NCI-H748 (cell line): ENCODE measurements at regions not wholly inside any gene's neighbourhood (a gene's known extent, or its start where the extent isn't known, plus 50 kb on each side); places are given as distances from the start of the nearest gene placed in this dataset.
"Not testable (repeated sequence)": the region's sequence is repeated elsewhere in the genome, so short reads cannot be mapped to it uniquely, and the experiment has no call there.

Experiments used
- DNase-seq: peaks from one replicate; lab custom pipeline; 2025; ENCODE audit not compliant: unreplicated experiment; lab: John Stamatoyannopoulos, UW

DNA sequence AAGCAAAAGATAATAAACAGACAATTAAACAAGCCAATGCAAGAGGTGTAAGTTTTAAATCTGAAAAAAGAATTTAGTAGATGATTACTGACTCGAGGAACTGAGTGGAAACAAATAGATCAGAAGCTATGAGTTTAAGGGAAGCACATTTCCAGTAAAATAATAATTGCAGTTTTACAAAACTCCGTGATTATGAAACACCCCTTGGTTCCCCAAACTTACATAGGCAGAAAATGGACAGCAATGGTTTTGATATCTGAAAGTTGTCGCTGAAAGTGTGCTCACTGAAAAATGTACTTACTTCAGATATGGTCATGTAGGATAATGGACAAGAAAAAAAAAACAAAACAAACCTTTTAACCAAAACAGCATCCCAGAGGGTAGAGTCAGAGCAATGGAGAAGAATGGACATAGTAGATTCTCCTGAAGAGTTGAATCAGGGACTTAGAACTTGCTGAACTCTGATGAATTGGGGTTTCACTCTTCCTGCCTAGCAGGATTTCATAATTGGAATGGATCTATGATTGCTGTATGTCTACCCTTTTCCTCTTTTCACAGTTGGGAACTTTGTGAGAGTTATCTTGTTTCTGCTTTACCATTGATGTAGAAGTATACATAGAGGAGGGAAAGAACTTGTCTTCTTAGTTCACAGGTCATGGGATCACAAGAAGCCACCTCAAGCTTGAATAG is 305.6 kb upstream of the ZEB2 start:
- DNase-seq, result no peak

DNA sequence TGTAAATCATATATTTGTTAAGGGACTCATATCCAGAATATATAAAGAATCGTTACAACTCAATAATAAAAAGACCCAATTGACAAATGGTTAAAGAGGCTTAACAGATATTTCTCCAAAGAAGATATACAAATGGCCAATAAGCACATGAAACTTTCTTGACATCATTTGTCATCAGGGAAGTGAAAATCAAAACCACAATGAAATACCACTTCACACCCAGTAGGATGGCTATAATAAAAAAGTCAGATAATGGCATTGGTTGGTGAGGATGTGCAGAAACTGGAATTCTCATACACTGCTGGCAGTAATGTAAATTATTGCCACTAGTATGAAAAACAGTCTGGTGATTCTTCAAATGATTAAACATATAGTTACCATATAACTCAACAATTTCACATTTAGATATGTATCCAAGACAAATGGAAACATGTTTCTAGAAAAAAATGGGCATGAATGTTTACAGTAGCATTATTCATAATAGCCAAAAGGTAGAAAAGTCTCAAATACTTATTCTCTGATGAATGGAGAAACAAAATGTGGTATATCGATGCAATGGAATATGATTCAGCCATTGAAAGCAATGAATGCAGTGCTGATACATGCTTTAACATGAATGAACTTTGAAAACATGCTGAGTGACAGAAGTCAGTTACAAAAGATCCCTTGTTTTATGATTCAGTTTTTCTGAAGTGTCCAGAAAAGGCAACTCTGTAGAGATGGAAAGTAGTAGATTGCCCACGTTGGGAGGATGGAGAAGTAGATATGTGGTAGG is 304.6 kb upstream of the ZEB2 start:
- DNase-seq, result no peak

DNA sequence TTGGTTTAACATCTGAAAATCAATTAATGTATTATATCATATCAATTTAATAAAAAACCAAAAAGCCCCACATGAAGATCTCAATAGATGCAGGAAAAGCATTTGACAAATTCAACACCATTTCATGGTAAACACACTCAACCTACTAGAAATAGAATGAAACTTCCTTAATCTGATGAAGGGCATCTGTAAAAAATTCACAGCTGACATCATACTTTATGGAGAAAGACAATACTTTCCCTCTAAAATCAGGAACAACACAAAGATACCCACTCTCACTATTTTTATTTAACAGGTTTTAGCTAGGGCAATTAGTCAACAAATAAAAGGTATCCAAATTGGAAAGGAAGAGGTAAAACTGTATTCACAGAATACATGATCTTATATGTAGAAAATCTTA is 303.0 kb upstream of the ZEB2 start:
- DNase-seq, result no peak

DNA sequence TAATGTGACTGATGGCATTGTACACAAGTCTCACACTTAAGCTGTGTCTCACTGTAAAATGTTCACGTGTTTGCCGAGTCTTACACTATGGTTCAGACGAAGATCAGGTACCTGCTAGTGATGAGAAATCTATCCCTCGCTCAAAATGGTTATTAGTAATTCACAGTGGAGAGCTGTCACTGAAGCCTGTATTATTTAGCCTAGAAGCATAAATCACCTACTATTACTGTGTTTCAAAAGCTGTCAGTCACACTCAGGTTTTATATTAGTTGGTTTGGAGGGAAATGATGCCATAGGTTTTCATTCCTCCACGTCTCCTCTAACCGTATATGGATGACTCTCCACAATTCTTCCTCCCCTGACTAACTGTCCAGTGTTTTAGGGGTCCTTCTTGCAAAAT is 292.4 kb upstream of the ZEB2 start:
- DNase-seq, result no peak

DNA sequence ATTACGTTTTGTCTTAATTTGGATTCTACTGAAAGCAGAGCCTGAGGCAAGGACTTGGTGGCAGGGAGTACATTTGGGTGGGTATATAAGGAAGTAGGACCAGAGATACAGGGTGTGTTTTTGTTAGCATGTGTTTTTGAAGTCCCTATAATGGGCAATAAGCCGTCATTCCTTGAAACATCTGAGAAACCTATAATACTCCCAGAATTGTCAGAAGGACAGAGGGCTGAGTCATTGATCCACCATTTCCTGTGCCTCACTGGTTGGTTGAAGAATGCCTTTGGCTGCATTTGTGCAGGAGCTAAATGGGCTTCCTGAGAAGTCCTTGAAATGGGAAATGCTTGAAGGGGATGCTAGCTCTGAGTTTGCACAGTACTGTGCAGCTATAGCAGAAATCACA is 281.8 kb upstream of the ZEB2 start:
- DNase-seq, result no peak

DNA sequence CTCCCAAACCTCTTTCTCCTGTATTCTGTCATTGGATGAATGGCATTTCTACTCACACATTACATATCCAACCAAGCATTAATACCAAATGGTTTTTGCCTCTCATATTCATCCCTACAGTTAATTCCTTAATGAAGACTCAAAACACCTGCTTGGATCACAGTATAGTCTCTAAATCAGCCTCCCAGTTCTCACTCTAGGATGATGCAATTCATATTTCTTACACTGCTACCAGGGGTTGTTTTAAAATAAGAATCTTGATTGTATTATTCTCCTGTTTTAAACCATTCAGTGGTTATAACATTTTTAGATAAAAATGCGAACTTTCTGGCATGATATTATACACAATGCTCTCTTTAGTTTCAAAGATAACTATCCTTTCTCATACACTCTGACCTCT is 281.4 kb upstream of the ZEB2 start:
- DNase-seq, result no peak

DNA sequence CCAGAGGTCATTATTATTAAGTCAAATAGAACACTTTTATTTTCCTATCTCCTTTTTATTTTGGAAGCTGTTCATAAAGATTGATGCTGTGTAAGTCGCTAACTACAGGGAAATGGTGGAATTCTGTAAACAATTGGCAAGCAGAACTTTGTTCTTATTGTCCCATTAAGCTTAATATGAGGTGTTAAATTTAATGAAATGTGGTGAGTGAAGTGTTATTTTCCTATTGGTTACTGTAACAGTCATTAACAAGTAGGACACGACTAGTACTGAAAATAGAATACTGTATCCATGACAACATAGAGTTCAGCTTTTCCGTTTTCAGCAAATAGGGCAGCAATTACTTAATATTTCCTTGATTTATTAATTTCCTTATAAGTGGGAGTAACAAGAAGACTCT is 279.1 kb upstream of the ZEB2 start:
- no peak for DNase-seq

DNA sequence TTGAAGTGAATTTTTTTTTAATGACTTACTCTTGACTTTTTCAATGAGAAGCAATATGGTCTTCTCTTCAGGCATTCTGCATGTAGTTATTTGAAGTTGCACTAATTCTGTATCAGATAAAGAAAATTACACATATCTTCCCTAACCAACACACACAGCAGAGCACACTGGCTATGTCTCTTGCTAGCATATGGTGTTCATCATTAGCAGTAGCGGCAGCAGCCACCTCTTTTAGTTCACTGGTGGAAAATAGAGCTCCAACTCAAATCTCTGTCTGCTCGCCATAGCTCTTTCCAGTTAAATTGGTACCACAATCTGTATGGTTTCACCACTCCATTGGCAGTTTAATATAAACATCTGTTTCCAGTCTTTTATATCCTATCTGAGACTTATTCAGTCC is 278.1 kb upstream of the ZEB2 start:
- DNase-seq, result no peak

DNA sequence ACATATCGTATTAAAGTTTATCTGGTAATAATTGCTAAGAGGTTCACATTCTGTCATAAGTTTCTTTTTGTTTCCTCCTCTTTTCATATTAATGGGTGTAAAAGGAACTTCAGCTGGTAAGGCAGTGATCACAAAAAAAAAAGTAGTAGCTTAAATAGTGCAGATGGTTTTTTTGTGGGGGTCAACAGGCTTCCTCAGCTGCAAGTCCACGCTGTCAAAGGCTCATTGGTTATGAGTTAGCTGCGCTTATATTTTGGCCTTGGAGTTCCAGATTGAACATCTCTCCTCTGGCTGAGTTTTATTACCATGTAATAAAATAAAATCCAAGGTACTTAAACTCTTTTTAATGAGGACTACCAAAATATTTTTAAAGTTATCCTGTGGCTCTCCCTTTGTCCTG is 277.0 kb upstream of the ZEB2 start:
- no peak for DNase-seq

DNA sequence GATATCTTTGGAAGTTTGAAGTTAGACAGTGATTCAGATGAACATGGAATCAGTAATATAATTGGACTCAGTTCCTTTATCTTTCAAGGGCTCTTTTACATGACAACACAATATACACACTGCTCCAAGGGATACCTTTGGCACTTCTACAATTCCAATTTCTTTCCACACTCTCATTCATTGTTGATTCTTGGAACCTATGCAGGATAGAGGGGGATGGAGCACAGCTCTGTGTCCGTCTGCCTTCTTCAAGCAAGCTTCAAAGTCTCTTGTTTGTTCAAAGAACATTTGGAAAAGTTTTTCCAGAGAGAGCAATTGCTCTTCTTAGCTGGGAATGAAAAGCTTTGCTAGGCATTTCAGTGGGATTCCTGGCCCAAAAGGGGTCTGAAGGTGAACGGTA is 276.2 kb upstream of the ZEB2 start:
- DNase-seq, result no peak

DNA sequence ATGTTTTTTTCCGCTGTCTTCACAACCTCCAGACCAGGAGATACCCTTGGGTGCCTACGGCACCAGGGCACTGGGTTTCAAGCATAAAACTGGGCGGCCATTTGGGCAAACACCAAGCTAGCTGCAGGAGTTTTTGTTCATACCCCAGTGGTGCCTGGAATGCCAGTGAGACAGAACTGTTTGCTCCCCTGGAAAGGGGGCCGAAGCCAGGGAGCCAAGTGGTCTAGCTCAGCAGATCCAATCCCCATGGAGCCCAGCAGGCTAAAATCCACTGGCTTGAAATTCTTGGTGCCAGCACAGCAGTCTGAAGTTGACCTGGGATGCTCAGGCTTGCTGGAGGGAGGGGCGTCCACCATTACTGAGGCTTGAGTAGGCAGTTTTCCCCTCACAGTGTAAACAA is 265.3 kb upstream of the ZEB2 start:
- DNase-seq, result no peak

DNA sequence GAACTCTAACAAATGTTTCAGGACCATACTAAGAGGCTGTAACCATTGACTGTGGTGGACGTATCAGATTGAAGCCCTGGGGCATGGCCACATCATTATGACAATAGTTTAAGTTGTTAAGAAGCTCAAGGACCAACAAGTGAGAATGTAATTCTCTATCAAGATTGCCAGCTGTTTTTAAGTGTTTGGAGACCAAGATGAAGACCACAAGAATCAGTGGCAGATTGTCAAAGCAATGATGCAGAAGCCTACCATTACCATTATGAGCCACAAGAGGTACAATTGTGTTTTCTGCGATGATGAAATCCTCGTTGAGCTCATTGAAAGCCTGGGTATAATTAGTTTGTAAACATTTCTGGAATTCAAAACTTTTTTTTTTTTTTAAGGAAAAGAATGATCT is 261.1 kb upstream of the ZEB2 start:
- peak; percentile 0 for DNase-seq

DNA sequence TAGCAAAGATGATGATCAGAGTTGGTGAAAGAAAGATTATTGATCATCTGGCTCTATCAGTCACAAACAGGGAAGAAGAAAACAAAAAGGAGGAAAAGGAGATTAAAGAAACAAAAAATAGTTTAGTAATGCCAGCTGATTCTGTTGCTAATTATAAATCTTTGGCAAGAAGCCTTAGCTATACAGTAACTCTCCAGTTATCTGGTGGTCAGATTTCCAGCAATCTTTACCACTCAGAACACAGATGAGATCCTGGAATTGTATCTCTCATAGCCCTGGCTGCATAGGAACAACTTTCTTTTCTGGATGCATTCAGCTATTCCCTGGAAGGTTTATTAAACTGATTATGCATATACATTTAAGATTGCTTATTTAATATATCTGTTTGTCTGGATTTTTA is 256.8 kb upstream of the ZEB2 start:
- DNase-seq, result no peak

DNA sequence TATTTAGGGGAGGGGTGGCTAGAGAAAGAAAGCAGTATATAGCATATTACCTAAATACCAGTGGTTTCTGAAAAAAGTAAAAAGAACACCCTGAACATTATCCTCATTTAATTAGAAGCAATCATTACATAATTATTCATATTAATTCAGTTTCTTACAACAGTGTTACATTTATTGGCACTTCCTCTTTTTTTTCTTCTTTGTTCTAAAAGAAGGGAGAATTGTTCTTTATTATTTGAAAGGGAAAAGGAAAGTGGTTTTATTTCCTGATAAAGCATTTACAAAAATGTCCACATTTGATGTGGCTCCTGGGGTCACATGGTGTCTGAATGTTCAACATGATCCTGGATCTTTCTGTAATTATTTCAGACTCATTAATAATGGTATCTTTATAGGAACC is 254.9 kb upstream of the ZEB2 start:
- no peak for DNase-seq

DNA sequence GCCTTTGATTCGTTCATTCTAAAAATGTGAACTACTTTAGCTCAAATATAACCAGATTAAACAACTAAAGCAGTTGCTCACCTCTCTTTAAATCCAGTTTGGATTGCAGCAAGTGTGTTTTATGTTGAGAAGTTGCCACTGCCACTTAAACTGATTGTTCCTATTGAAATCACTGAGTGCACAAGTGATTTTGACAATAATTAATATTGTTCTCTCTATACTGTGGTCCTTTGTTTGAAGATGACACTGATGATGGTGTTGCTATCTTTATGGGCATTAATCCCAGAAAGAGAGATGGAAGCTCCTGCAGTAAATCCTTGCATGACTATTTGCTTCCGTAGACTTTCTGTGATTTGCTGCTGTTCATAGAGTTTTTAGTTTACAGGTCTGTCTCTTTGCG is 251.4 kb upstream of the ZEB2 start:
- DNase-seq, result peak; percentile 12

DNA sequence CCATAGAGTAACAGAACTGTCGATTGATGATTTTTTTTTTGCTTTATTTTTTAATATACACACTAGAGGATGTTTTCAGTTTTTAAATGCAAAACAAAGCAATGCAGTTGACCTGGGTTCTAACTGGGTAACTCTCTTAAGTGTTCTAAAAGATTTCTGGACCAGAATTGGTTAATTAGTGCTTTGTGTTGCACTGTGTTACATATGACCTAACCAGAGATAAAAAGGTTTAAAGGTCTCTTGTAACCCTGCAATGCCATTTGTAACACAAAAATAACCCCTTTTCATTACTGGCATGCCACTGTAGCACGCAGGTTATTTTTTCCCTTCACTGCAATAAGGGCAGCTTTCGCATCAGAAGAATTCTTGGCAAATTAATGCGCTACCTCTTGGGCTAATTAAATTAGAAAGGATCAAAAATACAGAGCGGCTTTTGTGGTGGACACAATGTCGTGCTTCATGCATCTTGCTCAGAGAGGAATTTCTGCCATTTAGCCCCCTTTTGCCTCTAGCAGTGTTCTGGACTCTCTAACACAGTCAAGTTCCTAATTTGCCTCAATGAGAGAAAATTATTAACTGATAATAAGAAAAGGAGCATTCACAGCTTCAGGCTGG is 250.8 kb upstream of the ZEB2 start:
- no peak for DNase-seq

DNA sequence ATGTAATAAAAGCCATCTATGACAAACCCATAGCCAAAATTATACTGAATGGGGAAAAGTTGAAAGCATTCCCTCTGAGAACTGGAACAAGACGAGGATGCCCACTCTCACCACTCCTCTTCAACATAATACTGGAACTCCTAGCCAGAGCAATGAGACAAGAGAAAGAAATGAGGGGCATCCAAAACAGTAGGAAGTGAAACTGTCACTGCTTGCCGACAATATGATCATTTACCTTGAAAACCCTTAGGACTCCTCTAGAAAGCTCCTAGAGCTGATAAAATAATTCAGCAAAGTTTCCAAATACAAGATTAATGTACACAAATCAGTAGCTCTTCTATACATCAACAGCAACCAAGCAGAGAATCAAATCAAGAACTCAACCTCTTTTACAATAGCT is 241.0 kb upstream of the ZEB2 start:
- not testable (repeated sequence) for DNase-seq

DNA sequence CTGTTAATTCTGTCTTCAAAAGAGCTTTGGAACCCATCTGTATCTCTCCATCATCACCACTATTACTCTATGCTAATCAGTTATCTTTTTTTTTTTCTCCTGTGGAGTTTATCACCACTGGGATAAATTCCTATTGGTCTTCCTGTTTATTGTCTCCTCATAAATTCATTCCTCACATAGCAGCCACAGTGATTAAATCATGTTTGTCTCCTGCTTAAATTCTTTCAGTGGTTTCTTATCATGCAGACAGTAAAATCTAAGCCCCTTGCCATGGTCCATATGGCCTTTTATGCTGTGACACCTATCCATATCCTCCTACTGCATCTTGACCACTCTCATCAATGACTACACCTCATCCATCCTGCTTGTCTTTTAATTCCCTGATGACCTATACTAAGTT is 239.8 kb upstream of the ZEB2 start:
- DNase-seq, result no peak

DNA sequence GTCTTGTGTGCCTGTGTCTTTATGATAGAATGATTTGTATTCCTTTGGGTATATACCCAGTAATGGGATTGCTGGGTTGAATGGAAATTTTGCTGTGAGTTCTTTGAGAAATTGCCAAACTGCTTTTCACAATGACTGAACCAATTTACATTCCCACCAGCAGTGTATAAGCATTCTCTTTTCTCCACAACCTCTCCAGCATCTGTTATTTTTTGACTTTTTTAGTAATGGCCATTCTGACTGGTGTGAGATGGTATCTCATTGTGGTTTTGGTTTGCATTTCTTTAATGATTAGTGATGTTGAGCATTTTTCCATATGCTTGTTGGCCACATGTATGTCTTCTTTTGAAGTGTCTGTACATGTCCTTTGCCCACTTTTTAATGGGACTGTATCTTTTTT is 238.3 kb upstream of the ZEB2 start:
- DNase-seq, result not testable (repeated sequence)

DNA sequence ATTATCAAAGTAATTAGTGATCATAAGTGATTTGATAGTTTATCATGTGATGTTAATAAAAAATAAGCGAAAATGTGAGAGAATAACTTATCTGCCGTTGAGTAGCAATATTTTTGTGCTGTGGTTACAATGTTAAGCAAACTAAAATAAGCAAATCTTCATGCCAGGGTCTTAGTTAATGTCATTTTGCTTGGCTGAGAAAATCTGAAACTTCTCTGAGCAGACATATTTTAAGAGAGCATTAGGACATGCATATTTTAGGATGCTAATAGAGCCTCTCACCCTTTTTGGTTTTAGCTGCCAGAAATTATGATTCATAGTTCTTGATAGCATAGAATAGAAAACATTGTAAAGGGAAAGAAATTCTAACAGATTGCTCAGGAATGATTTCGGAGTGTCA is 233.5 kb upstream of the ZEB2 start:
- DNase-seq, result no peak

DNA sequence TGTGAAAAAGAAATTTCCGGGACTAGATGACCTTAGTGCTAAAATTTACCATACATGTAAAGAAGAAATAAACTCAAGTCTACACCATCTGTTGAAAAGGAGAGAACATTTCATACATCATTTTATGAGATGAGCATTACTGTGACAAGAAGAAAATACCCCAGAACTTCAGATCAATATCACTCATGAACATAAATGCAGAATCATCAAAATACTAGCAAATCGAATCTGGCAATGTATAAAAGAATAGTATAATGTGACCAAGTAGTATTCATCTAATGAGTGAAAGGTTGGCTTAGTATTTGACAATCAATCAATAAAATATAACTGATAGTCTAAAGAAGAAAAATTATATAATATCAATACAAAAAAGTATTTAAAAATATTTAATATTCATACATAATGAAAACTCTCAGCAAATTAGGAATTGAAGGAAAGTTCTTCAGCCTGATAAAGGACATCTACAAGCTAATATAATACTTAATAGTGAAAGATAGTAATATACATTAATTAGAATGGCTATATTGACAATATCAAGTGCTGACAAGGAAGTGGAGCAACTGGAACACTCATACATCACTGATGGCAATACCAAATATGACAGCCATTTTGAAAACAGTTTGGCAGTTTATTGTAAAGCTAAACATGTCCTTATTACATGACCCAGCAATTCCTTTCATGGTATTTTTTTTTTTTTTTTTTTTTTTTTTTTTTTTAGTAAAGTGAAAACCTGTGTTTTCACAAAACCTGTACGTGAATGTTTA is 231.4 kb upstream of the ZEB2 start:
- DNase-seq, result no peak

DNA sequence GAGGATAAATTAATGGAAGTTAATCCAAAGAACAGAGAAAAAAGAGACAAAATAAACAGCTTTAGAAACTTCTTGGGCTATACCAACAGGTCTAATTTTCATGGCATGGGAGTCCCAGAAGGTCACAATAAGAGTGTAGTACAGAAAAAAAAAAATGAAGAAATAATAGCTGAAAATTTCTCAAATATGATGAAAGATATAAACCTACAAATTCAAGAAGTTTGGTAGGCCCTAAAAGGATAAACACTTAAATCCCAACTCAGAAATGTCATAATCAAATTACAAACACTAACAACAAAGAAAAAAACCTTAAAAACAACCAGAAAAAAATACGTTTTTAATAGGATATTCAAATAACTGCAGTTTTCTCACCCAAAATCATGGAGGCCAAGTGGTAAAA is 229.3 kb upstream of the ZEB2 start:
- DNase-seq, result no peak
